DOHH2 (cell line): ENCODE measurements at regions not wholly inside any gene's neighbourhood (a gene's known extent, or its start where the extent isn't known, plus 50 kb on each side); places are given as distances from the start of the nearest gene placed in this dataset.

Experiments used
- CTCF ChIP-seq: fragments of 200-600 bp; sonication (generic); IDR thresholded peaks from one replicate; pipeline ENCODE4 v1.5.1; 2014; ENCODE audit warnings: antibody characterized with exemption, mild to moderate bottlenecking, low read depth, low read length; ENCODE audit not compliant: poor library complexity, severe bottlenecking
- EZH2phosphoT487 ChIP-seq: fragments of 200-600 bp; sonication (generic); IDR thresholded peaks from 2 replicates; pipeline ENCODE4 v1.6.1; 2017; ENCODE audit warnings: borderline replicate concordance, mild to moderate bottlenecking, antibody characterized with exemption, low read length, moderate library complexity, mixed read lengths

DNA sequence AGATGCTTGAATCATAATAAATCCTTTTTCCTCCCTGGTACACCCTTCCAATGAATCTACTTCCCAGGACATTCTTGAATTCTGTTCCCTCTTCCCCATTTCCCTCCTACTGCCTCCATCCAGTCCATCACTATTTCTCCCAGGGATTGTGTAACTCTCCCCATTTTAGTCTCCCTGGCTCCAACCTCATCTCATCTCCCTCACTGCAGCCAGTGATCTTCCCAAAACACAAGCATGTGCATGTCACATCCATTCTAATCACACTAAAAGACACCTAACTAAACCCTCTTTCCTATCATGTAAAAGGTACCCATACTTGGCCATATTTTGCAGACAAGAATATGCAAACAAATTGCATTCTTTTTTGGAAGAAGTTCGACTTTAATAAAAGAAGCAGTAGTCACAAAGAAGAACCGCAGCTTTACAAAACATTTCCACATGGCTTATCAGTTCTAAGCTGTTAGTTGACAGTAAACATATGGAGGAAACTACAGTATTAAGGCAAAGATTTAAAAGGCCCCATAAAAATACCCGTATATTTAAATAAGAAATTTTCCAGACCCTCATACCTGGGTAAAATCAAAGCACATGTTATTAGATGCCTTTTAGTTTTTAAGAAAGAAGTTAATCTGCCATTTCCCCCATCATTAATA lies 111.0 kb downstream of the KCTD12 start:
- no peak for TF ChIP-seq CTCF
- TF ChIP-seq EZH2phosphoT487 = no peak
